ENCODE measurements at regions not wholly inside any gene's neighbourhood (a gene's known extent, or its start where the extent isn't known, plus 50 kb on each side); places are given as distances from the start of the nearest gene placed in this dataset.

DNA sequence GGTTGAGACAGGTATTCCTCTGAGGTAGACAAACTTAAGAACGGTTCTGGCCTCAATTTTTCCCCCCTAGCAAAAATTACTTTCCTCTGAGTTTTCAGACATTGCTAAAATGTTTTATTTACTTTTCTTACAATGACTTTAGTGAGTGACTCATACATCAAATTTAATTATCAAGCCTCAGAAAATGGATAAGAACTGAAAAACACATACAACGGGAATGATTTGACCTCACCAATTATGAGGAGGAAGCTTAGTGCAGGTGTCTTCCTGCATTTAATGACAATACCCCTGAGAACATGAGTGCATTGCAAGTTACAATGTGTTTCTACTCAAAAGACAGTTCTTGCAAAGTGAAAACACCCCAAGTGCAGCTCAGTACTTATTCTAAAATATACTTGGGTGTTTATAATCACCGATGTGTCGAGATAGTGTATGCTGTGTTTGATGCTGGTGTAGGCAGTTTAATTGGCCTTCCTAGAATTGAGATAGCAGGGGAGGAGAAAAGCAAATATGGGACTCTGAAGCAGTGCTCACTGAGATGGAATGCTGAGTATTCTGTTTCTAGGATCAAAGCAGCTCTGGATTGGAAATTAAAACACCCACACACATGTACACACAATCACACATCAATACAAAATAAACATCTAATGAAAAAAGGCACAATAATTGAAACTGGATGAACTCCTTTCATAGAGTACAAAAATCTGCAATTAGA lies 189.5 kb upstream of the SLC10A2 start:
- TF ChIP-seq CTCF (IDR thresholded peaks at IDR 0.05) (no peak), POLR2AphosphoS5 (IDR thresholded peaks at IDR 0.05; ENCODE audit: insufficient read depth in 1 of 2, low read depth in 1 of 2) (no peak)

All from vagina (tissue), 2 donors.